ENCODE measurements at regions not wholly inside any gene's neighbourhood (a gene's known extent, or its start where the extent isn't known, plus 50 kb on each side); places are given as distances from the start of the nearest gene placed in this dataset.

- no peak for DNase-seq (ENCODE audit: low read depth in 4 of 4, low spot score in 1 of 4)
Observed at GRCh38 chr6:144711661-144712060, 426.5 kb downstream of the UTRN start.

- DNase-seq (ENCODE audit: low read depth in 4 of 4, low spot score in 1 of 4): no peak
Observed at GRCh38 chr6:144712541-144712940, 427.4 kb downstream of the UTRN start.

- no peak for DNase-seq (ENCODE audit: low read depth in 4 of 4, low spot score in 1 of 4)
Observed at GRCh38 chr6:144714021-144714712, 429.0 kb downstream of the UTRN start.

DNA sequence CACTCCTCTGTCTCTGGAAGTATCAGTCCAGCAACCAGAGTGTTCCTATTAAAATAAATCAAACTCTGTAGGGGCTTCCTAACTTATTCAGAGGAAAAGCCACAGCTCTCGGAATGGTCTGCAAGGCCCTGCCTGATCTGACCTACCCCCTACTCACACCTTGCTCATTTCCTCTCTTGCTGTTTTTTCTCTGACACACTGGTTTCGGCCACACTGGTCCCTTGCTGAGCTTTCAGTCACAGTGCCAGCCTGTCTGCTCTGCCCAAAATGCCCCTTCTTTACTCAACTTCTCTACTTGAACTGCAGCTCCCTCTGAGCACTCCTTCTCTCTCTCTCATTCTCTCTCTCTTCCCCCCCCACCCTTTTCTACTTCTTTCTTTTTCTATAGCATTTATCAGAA lies 430.2 kb downstream of the UTRN start:
- no peak for DNase-seq (ENCODE audit: low read depth in 4 of 4, low spot score in 1 of 4)

GRCh38 chr6:144718431-144718830 lies 433.3 kb downstream of the UTRN start:
- no peak for DNase-seq (ENCODE audit: low read depth in 4 of 4, low spot score in 1 of 4)

DNA sequence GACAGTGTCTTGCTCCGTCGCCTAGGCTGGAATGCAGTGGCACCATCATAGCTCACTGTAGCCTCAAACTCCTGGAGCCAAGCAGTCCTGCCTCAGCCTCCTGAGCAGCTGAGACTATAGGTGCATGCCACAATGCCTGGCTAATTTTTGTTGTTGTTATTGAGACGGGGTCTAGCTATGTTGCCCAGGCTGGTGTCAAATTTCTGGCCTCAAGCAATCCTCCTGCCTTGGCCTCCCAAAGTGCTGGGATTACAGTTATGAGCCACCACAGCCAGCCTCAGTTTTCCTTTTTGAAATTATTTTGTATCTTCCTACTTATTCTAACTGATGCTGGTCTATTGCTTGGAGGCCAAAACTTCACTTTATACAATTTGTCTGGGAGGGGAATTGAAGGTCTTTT lies 436.1 kb downstream of the UTRN start:
- DNase-seq (ENCODE audit: low read depth in 4 of 4, low spot score in 1 of 4): no peak

DNA sequence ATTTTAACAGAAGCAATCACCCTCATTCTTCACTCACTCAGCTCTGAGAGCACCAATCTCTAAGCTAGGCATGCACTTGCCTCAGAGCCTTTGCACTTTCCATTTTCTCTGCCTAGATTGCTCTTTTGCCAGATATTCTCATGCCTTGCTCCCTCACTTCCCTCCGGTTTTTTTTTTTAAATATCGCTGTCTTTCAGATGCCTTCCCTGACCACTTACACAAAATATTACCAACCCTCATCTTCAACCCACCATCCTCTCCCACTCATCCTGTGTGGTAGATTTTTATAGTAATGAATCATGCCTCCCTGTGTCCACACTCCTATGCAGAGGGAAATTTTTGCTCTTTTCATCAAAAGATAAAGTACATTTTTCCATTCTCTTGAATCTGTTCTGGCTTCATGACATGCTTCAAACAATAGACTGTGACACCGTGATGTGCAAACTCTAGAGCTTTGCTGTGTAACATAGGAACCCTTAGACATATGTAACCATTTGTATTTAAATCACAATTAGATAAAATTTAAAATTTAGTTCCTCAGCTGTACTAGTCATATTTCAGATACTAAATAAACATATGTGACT lies 437.1 kb downstream of the UTRN start:
- no peak for DNase-seq (ENCODE audit: low read depth in 4 of 4, low spot score in 1 of 4)

- DNase-seq (ENCODE audit: low read depth in 4 of 4, low spot score in 1 of 4): no peak
Observed at GRCh38 chr6:144722925-144723324, 437.8 kb downstream of the UTRN start.

GRCh38 chr6:144723431-144723830 lies 438.3 kb downstream of the UTRN start:
- DNase-seq (ENCODE audit: low read depth in 4 of 4, low spot score in 1 of 4): no peak

DNA sequence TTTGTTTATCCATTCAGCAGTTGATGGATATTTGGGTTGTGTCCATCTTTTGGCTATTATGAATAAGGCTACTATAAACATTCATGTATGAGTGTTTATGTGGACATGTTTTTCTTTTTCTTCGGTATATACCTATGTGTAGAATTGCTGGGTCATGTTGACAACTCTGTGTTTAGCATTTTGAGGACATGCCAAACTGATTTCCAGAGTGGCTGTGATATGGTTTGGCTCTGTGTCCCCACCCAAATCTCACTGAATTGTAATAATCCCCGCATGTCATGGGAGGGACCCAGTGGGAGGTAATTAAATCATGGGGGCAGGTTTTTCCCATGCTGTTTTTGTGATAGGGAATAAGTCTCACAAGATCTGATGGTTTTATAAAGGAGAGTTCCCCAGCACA lies 439.7 kb downstream of the UTRN start:
- no peak for DNase-seq (ENCODE audit: low read depth in 4 of 4, low spot score in 1 of 4)

DNA sequence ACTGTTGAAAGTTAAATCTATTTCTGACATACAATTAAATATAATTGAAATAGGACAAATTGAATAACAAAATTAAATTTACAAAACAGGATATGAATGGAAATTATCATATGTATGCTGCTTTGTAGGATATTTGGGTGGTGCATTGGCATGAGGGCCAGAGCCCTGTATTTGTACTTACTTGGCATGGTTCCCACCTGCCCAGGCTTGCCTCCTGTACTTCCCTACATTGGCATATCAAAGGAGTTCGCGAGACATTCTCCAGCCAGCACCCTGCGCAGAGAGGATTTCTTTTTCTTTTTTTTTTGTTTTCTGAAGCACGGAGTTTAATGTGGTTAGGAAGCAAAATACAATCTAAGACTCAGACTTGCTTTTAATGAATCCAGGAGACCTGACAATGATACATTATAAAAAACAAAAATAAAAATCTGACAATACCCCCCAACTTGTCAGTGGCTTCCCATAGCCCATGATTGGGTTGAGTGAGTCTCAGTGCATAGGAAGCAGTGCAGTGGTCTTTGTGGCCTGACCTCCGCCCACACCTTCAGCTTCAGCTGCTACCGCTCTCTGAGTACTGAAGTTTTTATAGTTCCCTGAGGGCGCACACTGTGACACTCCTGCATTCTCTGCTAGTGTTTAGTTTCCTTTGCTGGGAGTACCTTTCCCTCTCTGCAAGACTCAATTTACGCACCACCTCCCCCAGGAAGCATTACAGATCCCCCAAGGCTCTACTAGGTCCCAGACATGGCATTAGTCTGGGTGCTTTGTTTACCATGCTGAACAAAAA lies 440.8 kb downstream of the UTRN start:
- no peak for DNase-seq (ENCODE audit: low read depth in 4 of 4, low spot score in 1 of 4)

- no peak for DNase-seq (ENCODE audit: low read depth in 4 of 4, low spot score in 1 of 4)
Observed at GRCh38 chr6:144728804-144729203, 443.7 kb downstream of the UTRN start.

DNA sequence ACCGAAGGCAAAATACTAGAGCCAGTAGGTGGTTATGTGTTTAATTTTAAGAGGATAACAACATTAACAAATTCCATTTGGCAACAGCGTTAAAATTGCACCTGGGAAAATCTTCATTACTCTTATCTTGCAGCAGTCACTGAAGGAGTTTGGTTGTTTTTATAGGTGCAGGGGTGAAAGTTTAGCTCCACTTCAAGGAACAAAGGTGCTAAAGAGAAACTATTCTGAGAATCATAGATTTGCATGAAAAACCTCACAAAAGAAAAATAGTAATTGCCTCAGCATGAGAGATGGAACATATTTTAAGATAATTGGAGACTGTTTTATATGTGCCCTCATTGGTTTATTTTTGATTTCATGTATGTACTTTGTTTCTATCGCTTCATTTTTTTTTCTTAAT lies 444.4 kb downstream of the UTRN start:
- DNase-seq (ENCODE audit: low read depth in 4 of 4, low spot score in 1 of 4): no peak

DNA sequence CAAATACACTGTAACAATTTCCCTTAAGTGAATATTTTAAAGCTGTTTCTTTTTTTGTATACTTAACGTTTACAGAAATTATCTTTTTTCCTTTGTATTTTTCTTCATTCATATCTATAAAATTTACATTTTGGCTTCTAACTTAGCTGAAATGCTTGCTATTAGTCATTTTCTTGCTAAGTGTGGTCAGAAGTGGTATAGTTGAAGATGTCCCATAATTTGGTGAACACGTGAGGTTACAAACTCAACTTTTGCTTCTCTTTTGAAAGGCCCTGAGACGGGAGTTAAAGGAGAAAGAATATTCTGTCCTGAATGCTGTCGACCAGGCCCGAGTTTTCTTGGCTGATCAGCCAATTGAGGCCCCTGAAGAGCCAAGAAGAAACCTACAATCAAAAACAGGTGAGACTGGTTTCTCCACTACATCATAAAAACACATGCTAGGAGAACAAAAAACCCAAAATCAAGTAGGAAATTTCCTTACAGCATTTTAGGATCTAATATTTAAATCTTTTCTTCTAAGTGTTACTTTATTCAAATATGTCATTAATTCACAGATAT lies 445.0 kb downstream of the UTRN start:
- no peak for DNase-seq (ENCODE audit: low read depth in 4 of 4, low spot score in 1 of 4)

DNA sequence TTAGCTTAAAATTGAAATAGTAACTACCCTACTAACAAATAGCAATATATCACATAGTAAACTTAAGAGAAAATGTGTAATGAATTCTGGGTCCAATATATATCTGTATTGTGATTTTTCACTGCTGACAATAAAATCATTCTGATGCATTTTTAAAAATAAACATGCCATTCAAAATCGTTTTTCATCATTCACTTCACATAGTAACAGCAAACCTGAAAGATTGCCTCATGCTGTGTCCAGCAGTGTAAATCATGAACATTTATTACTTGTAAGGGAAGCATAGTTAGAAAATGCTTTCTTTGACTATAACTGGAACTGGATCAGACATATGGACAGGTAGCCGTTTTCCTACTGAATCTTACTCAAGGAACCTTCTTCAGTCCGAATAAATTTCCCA lies 446.1 kb downstream of the UTRN start:
- DNase-seq (ENCODE audit: low read depth in 4 of 4, low spot score in 1 of 4): no peak

DNA sequence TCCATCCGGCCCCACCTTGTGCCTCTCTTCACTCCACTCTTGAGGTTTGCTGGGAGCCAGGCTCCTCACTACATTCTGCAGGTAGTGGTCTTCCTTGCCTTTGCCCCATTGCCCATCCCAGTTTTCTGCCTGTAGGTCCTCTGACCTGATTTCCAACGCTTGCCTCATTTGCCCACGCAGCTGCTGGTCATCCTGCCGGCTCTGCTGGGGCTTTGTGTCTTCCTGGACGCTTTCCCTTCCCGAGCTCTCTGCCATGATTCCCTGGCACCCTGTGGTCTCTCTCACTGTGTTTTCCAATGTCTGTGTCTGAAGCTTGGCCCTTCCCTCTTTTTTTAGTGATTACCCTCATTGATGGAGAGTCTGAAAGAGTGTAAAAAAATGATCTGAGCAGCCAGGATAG lies 451.6 kb downstream of the UTRN start:
- DNase-seq (ENCODE audit: low read depth in 4 of 4, low spot score in 1 of 4): no peak

GRCh38 chr6:144737998-144738397 lies 452.9 kb downstream of the UTRN start:
- DNase-seq (ENCODE audit: low read depth in 4 of 4, low spot score in 1 of 4): no peak

- no peak for DNase-seq (ENCODE audit: low read depth in 4 of 4, low spot score in 1 of 4)
Observed at GRCh38 chr6:144739873-144740272, 454.7 kb downstream of the UTRN start.

DNA sequence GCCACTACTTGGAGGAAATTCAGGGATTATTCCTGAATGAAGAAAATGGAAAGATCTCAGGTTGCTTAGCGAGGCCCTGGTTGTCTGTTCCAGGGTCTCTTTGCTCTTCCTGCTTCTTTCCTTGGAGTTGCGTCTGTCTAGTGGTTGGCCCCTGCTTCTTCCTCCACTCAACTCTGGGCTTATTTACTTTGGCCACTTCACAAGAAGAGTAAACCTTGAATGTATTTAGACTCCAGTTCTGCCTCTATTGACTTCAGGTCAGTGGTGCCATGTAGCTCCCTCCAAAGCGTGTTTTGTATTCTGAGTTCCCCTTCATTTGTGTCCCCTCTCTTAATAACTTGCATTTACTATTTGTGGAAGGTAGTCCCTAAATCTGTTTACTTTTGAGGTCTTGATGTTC lies 456.5 kb downstream of the UTRN start:
- no peak for DNase-seq (ENCODE audit: low read depth in 4 of 4, low spot score in 1 of 4)

DNA sequence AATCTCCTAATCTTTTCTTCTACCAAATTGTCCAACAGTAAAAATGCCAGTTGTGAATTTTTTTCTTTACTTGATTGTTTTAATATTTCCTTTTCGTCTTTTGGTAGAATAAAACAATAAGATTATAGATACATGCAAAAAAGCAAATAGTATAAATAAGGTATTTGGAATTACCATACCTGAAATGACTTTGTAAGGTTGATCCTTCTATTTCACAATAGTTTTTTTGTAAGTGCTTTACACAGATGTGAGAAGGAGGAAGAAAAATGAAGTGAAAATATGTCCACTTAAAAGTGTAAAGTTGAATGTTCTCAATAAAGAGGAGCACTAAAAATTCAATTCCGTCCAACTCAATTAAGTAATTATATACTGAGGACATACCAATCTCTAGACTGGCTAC lies 457.6 kb downstream of the UTRN start:
- DNase-seq (ENCODE audit: low read depth in 4 of 4, low spot score in 1 of 4): no peak

- DNase-seq (ENCODE audit: low read depth in 4 of 4, low spot score in 1 of 4): no peak
Observed at GRCh38 chr6:144744720-144745119, 459.6 kb downstream of the UTRN start.

DNA sequence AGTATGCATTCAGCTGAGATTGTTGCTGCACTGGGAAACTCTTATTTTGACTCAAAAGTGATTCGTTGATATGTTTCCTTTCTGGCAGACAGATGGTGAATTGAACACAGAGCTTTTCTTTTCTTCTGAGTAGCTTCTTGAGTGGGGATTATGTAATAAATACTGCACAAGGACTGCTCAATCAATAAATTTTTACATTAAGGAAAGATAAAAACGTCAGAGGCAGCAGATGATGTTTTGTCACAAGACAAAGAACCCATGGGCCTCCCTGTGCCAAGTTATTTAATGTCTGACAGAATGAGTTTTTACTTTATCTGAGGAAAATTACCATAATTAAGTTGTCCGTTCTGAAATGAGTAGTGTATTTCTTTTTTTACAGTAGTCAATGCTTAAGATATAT lies 460.3 kb downstream of the UTRN start:
- no peak for DNase-seq (ENCODE audit: low read depth in 4 of 4, low spot score in 1 of 4)

All from stimulated activated CD4-positive, alpha-beta T cell treated with anti-CD3 and anti-CD28 coated beads, Interleukin-1b, Interleukin-23, amount 100 ng/mL, for 24 hours (primary cell).